ENCODE measurements at regions not wholly inside any gene's neighbourhood (a gene's known extent, or its start where the extent isn't known, plus 50 kb on each side); places are given as distances from the start of the nearest gene placed in this dataset.

- TF ChIP-seq CTCF (IDR thresholded peaks at IDR 0.05; ENCODE audit: unreplicated experiment): no peak
- peaks cover 3% of the 10 kb centered on the region for H3K27me3 Mint-ChIP-seq (ENCODE audit: low read depth)
- DNase-seq (ENCODE audit: low spot score in 2 of 2, unreplicated experiment in 2 of 2): no peak
- no peaks in the 10 kb centered on the region for H3K36me3 Mint-ChIP-seq
- H3K4me1 Mint-ChIP-seq: no peaks in the 10 kb centered on the region
- H3K9me3 Mint-ChIP-seq: no peaks in the 10 kb centered on the region
- no peak overlapping the region for H3K27ac Mint-ChIP-seq
- H3K4me3 Mint-ChIP-seq: no peak overlapping the region
Observed at GRCh38 chr4:167406181-167406580, 171.9 kb upstream of the SPOCK3 start.

GRCh38 chr4:167415461-167415860 is 181.2 kb upstream of the SPOCK3 start:
- no peak overlapping the region for H3K27ac Mint-ChIP-seq
- H3K4me3 Mint-ChIP-seq: no peak overlapping the region
- no peak for DNase-seq (ENCODE audit: low spot score in 2 of 2, unreplicated experiment in 2 of 2)
- peaks cover 11% of the 10 kb centered on the region for H3K27me3 Mint-ChIP-seq (ENCODE audit: low read depth)
- no peak for TF ChIP-seq CTCF (IDR thresholded peaks at IDR 0.05; ENCODE audit: unreplicated experiment)
- H3K36me3 Mint-ChIP-seq: no peaks in the 10 kb centered on the region
- H3K9me3 Mint-ChIP-seq: no peaks in the 10 kb centered on the region
- H3K4me1 Mint-ChIP-seq: no peaks in the 10 kb centered on the region

- Mint-ChIP-seq H3K9me3 (no peaks in the 10 kb centered on the region), H3K36me3 (no peaks in the 10 kb centered on the region), H3K27ac (no peak overlapping the region), H3K4me3 (no peak overlapping the region), H3K4me1 (peaks cover 6% of the 10 kb centered on the region), H3K27me3 (ENCODE audit: low read depth) (peaks cover 6% of the 10 kb centered on the region)
- no peak for DNase-seq (ENCODE audit: low spot score in 2 of 2, unreplicated experiment in 2 of 2)
- no peak for TF ChIP-seq CTCF (IDR thresholded peaks at IDR 0.05; ENCODE audit: unreplicated experiment)
Observed at GRCh38 chr4:167419468-167420140, 185.3 kb upstream of the SPOCK3 start.

GRCh38 chr4:167421201-167421600 is 186.9 kb upstream of the SPOCK3 start:
- no peak for TF ChIP-seq CTCF (IDR thresholded peaks at IDR 0.05; ENCODE audit: unreplicated experiment)
- H3K27me3 Mint-ChIP-seq (ENCODE audit: low read depth): peaks cover 6% of the 10 kb centered on the region

GRCh38 chr4:167424341-167425256 is 190.3 kb upstream of the SPOCK3 start:
- no peaks in the 10 kb centered on the region for H3K9me3 Mint-ChIP-seq
- H3K4me1 Mint-ChIP-seq: peaks cover 16% of the 10 kb centered on the region
- no peak for TF ChIP-seq CTCF (IDR thresholded peaks at IDR 0.05; ENCODE audit: unreplicated experiment)
- no peak overlapping the region for H3K4me3 Mint-ChIP-seq
- H3K27ac Mint-ChIP-seq: no peak overlapping the region
- no peak for DNase-seq (ENCODE audit: low spot score in 2 of 2, unreplicated experiment in 2 of 2)
- no peaks in the 10 kb centered on the region for H3K27me3 Mint-ChIP-seq (ENCODE audit: low read depth)
- no peaks in the 10 kb centered on the region for H3K36me3 Mint-ChIP-seq

More at GRCh38 chr4:167421201-167421600, 186.9 kb upstream of the SPOCK3 start:
- H3K4me3 Mint-ChIP-seq: no peak overlapping the region
- no peak overlapping the region for H3K27ac Mint-ChIP-seq
- no peaks in the 10 kb centered on the region for H3K36me3 Mint-ChIP-seq
- DNase-seq (ENCODE audit: low spot score in 2 of 2, unreplicated experiment in 2 of 2): no peak
- H3K9me3 Mint-ChIP-seq: no peaks in the 10 kb centered on the region
- H3K4me1 Mint-ChIP-seq: peaks cover 6% of the 10 kb centered on the region

Measured in mesothelial cell of epicardium (in vitro differentiated cells).